ENCODE measurements at regions not wholly inside any gene's neighbourhood (a gene's known extent, or its start where the extent isn't known, plus 50 kb on each side); places are given as distances from the start of the nearest gene placed in this dataset.

GRCh38 chr3:163952499-163952898, 1125.8 kb downstream of the SI start:
- H3K79me2 ChIP-seq (ENCODE audit: control insufficient read depth, low read length): no peaks in the 10 kb centered on the region
- H3F3A ChIP-seq (ENCODE audit: control insufficient read depth, insufficient read depth): no peaks in the 10 kb centered on the region
- no peak overlapping the region for H3K27ac ChIP-seq (ENCODE audit: low read depth, low read length)
- H3K27me3 ChIP-seq (ENCODE audit: control insufficient read depth, low read length): no peaks in the 10 kb centered on the region
- no peak overlapping the region for H3K4me2 ChIP-seq (ENCODE audit: low read length)
- H3K4me1 ChIP-seq (ENCODE audit: control insufficient read depth, low read length): no peaks in the 10 kb centered on the region
- no peak for TF ChIP-seq EZH2phosphoT487 (IDR thresholded peaks at IDR 0.05; ENCODE audit: borderline replicate concordance, low read length)
- TF ChIP-seq CTCF (IDR thresholded peaks at IDR 0.05; ENCODE audit: low read depth, low read length, poor library complexity, severe bottlenecking): no peak
- H3K9me3 ChIP-seq (ENCODE audit: control insufficient read depth, insufficient read depth, low read length): no peaks in the 10 kb centered on the region
- no peaks in the 10 kb centered on the region for H3K36me3 ChIP-seq (ENCODE audit: control insufficient read depth, low read length)
- H4K20me1 ChIP-seq (ENCODE audit: control insufficient read depth, insufficient read depth, low read depth, low read length): no peaks in the 10 kb centered on the region
- no peak overlapping the region for H3K4me3 ChIP-seq (ENCODE audit: low read length)
- H3K9me2 ChIP-seq (replicated peaks; ENCODE audit: control insufficient read depth, low read length): no peaks in the 10 kb centered on the region

GRCh38 chr3:163951397-163951987, 1126.8 kb downstream of the SI start:
- Histone ChIP-seq H4K20me1 (ENCODE audit: control insufficient read depth, insufficient read depth, low read depth, low read length) (no peaks in the 10 kb centered on the region), H3K4me3 (ENCODE audit: low read length) (no peak overlapping the region), H3F3A (ENCODE audit: control insufficient read depth, insufficient read depth) (no peaks in the 10 kb centered on the region), H3K27me3 (ENCODE audit: control insufficient read depth, low read length) (no peaks in the 10 kb centered on the region), H3K79me2 (ENCODE audit: control insufficient read depth, low read length) (no peaks in the 10 kb centered on the region), H3K27ac (ENCODE audit: low read depth, low read length) (no peak overlapping the region), H3K4me2 (ENCODE audit: low read length) (no peak overlapping the region), H3K4me1 (ENCODE audit: control insufficient read depth, low read length) (no peaks in the 10 kb centered on the region), H3K36me3 (ENCODE audit: control insufficient read depth, low read length) (no peaks in the 10 kb centered on the region), H3K9me2 (replicated peaks; ENCODE audit: control insufficient read depth, low read length) (no peaks in the 10 kb centered on the region), H3K9me3 (ENCODE audit: control insufficient read depth, insufficient read depth, low read length) (no peaks in the 10 kb centered on the region)
- TF ChIP-seq EZH2phosphoT487 (IDR thresholded peaks at IDR 0.05; ENCODE audit: borderline replicate concordance, low read length) (no peak), CTCF (IDR thresholded peaks at IDR 0.05; ENCODE audit: low read depth, low read length, poor library complexity, severe bottlenecking) (peak; percentile 40)

GRCh38 chr3:163946785-163947184, 1131.5 kb downstream of the SI start:
- H3K9me2 ChIP-seq (replicated peaks; ENCODE audit: control insufficient read depth, low read length): no peaks in the 10 kb centered on the region
- no peaks in the 10 kb centered on the region for H3K9me3 ChIP-seq (ENCODE audit: control insufficient read depth, insufficient read depth, low read length)
- H4K20me1 ChIP-seq (ENCODE audit: control insufficient read depth, insufficient read depth, low read depth, low read length): no peaks in the 10 kb centered on the region
- H3K79me2 ChIP-seq (ENCODE audit: control insufficient read depth, low read length): no peaks in the 10 kb centered on the region
- no peak for TF ChIP-seq EZH2phosphoT487 (IDR thresholded peaks at IDR 0.05; ENCODE audit: borderline replicate concordance, low read length)
- TF ChIP-seq CTCF (IDR thresholded peaks at IDR 0.05; ENCODE audit: low read depth, low read length, poor library complexity, severe bottlenecking): no peak
- no peaks in the 10 kb centered on the region for H3F3A ChIP-seq (ENCODE audit: control insufficient read depth, insufficient read depth)
- no peaks in the 10 kb centered on the region for H3K27me3 ChIP-seq (ENCODE audit: control insufficient read depth, low read length)
- H3K4me2 ChIP-seq (ENCODE audit: low read length): no peak overlapping the region
- H3K4me1 ChIP-seq (ENCODE audit: control insufficient read depth, low read length): no peaks in the 10 kb centered on the region
- no peak overlapping the region for H3K27ac ChIP-seq (ENCODE audit: low read depth, low read length)
- no peak overlapping the region for H3K4me3 ChIP-seq (ENCODE audit: low read length)
- no peaks in the 10 kb centered on the region for H3K36me3 ChIP-seq (ENCODE audit: control insufficient read depth, low read length)

Measured in DOHH2 (cell line).